Stimulated activated CD4-positive, alpha-beta T cell treated with anti-CD3 and anti-CD28 coated beads, TNF-alpha, amount 100 ng/mL, for 4 hours (primary cell): ENCODE measurements at regions not wholly inside any gene's neighbourhood (a gene's known extent, or its start where the extent isn't known, plus 50 kb on each side); places are given as distances from the start of the nearest gene placed in this dataset.

ENCODE experiments used
- DNase-seq, 3 experiments: peaks; one replicate each; pipeline ENCODE4 v3.0.0-alpha.2; 2020; ENCODE audit warnings: low read depth in 3 of 3

GRCh38 chr16:51907680-51908079 lies 639.3 kb downstream of the TOX3 start:
- DNase-seq = no peak

GRCh38 chr16:51900221-51900780 lies 646.6 kb downstream of the TOX3 start:
- DNase-seq = no peak

- no peak for DNase-seq
Observed at GRCh38 chr16:51898872-51899271, 648.1 kb downstream of the TOX3 start.

GRCh38 chr16:51896013-51896412 lies 650.9 kb downstream of the TOX3 start:
- no peak for DNase-seq

- DNase-seq = no peak
Observed at GRCh38 chr16:51892293-51893007, 654.5 kb downstream of the TOX3 start.

GRCh38 chr16:51888534-51888933 lies 658.4 kb downstream of the TOX3 start:
- no peak for DNase-seq

GRCh38 chr16:51888016-51888415 lies 658.9 kb downstream of the TOX3 start:
- DNase-seq = no peak

- no peak for DNase-seq
Observed at GRCh38 chr16:51886456-51886855, 660.5 kb downstream of the TOX3 start.

GRCh38 chr16:51884773-51885172 lies 662.2 kb downstream of the TOX3 start:
- DNase-seq = no peak

GRCh38 chr16:51881731-51882130 lies 665.2 kb downstream of the TOX3 start:
- DNase-seq = no peak

- no peak for DNase-seq
Observed at GRCh38 chr16:51880776-51881175, 666.2 kb downstream of the TOX3 start.

- no peak for DNase-seq
Observed at GRCh38 chr16:51877686-51878085, 669.3 kb downstream of the TOX3 start.

- DNase-seq = no peak
Observed at GRCh38 chr16:51876934-51877333, 670.0 kb downstream of the TOX3 start.

GRCh38 chr16:51876601-51876875 lies 670.4 kb downstream of the TOX3 start:
- DNase-seq = no peak

GRCh38 chr16:51875834-51876600 lies 670.9 kb downstream of the TOX3 start:
- no peak for DNase-seq

GRCh38 chr16:51872524-51872923 lies 674.4 kb downstream of the TOX3 start:
- DNase-seq = no peak

GRCh38 chr16:51870296-51870854 lies 676.6 kb downstream of the TOX3 start:
- DNase-seq = no peak

GRCh38 chr16:51869176-51869575 lies 677.8 kb downstream of the TOX3 start:
- DNase-seq = no peak

- DNase-seq = no peak
Observed at GRCh38 chr16:51868631-51869030, 678.3 kb downstream of the TOX3 start.

- no peak for DNase-seq
Observed at GRCh38 chr16:51867386-51868065, 679.4 kb downstream of the TOX3 start.

GRCh38 chr16:51864575-51864974 lies 682.4 kb downstream of the TOX3 start:
- no peak for DNase-seq

- no peak for DNase-seq
Observed at GRCh38 chr16:51854401-51854951, 692.5 kb downstream of the TOX3 start.
